ENCODE measurements at regions not wholly inside any gene's neighbourhood (a gene's known extent, or its start where the extent isn't known, plus 50 kb on each side); places are given as distances from the start of the nearest gene placed in this dataset.
"Not testable (repeated sequence)": the region's sequence is repeated elsewhere in the genome, so short reads cannot be mapped to it uniquely, and the experiment has no call there.

GRCh38 chr11:70552167-70553150 is 154.1 kb downstream of the CTTN start:
- no peak for TF ChIP-seq CTCF (IDR thresholded peaks at IDR 0.05; ENCODE audit: borderline replicate concordance, control extremely low read depth, extremely low read depth, insufficient read depth, missing control alignments)
- in situ Hi-C loops (cut with MboI; ENCODE audit: low sequenced_read_pairs, unreplicated experiment): no loop called here
- no peak for DNase-seq (ENCODE audit: low spot score)

GRCh38 chr11:70555078-70555477 is 156.7 kb downstream of the CTTN start:
- TF ChIP-seq CTCF (IDR thresholded peaks at IDR 0.05; ENCODE audit: borderline replicate concordance, control extremely low read depth, extremely low read depth, insufficient read depth, missing control alignments): no peak
- in situ Hi-C loops (cut with MboI; ENCODE audit: low sequenced_read_pairs, unreplicated experiment): no loop called here

GRCh38 chr11:70556884-70557741 is 158.8 kb downstream of the CTTN start:
- TF ChIP-seq CTCF (IDR thresholded peaks at IDR 0.05; ENCODE audit: borderline replicate concordance, control extremely low read depth, extremely low read depth, insufficient read depth, missing control alignments): no peak
- no peak for DNase-seq (ENCODE audit: low spot score)
- in situ Hi-C loops (cut with MboI; ENCODE audit: low sequenced_read_pairs, unreplicated experiment): no loop called here

More at GRCh38 chr11:70555078-70555477, 156.7 kb downstream of the CTTN start:
- no peak for DNase-seq (ENCODE audit: low spot score)

GRCh38 chr11:70557742-70558485 is 159.6 kb downstream of the CTTN start:
- DNase-seq (ENCODE audit: low spot score): no peak
- no peak for TF ChIP-seq CTCF (IDR thresholded peaks at IDR 0.05; ENCODE audit: borderline replicate concordance, control extremely low read depth, extremely low read depth, insufficient read depth, missing control alignments)
- in situ Hi-C loops (cut with MboI; ENCODE audit: low sequenced_read_pairs, unreplicated experiment): no loop called here

GRCh38 chr11:70558681-70559080 is 160.4 kb downstream of the CTTN start:
- in situ Hi-C loops (cut with MboI; ENCODE audit: low sequenced_read_pairs, unreplicated experiment): no loop called here
- no peak for DNase-seq (ENCODE audit: low spot score)
- TF ChIP-seq CTCF (IDR thresholded peaks at IDR 0.05; ENCODE audit: borderline replicate concordance, control extremely low read depth, extremely low read depth, insufficient read depth, missing control alignments): no peak

GRCh38 chr11:70559516-70559915 is 161.2 kb downstream of the CTTN start:
- TF ChIP-seq CTCF (IDR thresholded peaks at IDR 0.05; ENCODE audit: borderline replicate concordance, control extremely low read depth, extremely low read depth, insufficient read depth, missing control alignments): no peak
- no peak for DNase-seq (ENCODE audit: low spot score)

GRCh38 chr11:70560621-70561020 is 162.3 kb downstream of the CTTN start:
- DNase-seq (ENCODE audit: low spot score); in situ Hi-C loops (cut with MboI; ENCODE audit: low sequenced_read_pairs, unreplicated experiment): not testable (repeated sequence)

More at GRCh38 chr11:70559516-70559915, 161.2 kb downstream of the CTTN start:
- in situ Hi-C loops (cut with MboI; ENCODE audit: low sequenced_read_pairs, unreplicated experiment): no loop called here
